ENCODE measurements at regions not wholly inside any gene's neighbourhood (a gene's known extent, or its start where the extent isn't known, plus 50 kb on each side); places are given as distances from the start of the nearest gene placed in this dataset.

DNA sequence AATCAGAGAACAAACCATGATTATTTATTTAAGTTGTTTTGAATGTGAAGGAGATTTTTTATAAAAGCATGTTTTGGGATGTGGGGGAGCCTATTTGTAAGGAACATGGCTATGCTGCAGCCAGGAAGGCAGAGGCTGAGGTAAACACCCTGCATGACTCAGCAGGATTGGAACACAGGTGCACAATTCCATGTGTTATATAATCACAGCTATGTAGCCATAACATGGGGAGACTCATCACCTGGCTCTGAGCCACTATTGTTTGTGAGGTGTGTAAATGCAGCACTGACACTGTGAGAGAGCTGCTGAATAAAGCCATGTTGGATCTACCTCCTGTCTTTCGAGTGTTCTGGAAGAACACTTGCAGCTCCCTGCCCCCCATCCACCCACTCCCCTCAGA lies 1009.8 kb downstream of the DNAH5 start:
- TF ChIP-seq ZC3H10 (CRISPR knock-in tag; IDR thresholded peaks at IDR 0.05) (no peak), ZNF565 (CRISPR knock-in tag; conservative IDR thresholded peaks at IDR 0.05; ENCODE audit: low read depth) (no peak), CSDC2 (CRISPR knock-in tag; IDR thresholded peaks at IDR 0.05) (no peak), GLIS3 (CRISPR knock-in tag; IDR thresholded peaks at IDR 0.05) (no peak), OSR1 (CRISPR knock-in tag; IDR thresholded peaks at IDR 0.05) (no peak), TCF4 (CRISPR knock-in tag; IDR thresholded peaks at IDR 0.05; ENCODE audit: borderline replicate concordance) (no peak), ISL1 (CRISPR knock-in tag; IDR thresholded peaks at IDR 0.05) (no peak), ZFP30 (CRISPR knock-in tag; IDR thresholded peaks at IDR 0.05) (no peak), ARNTL (CRISPR knock-in tag; IDR thresholded peaks at IDR 0.05; ENCODE audit: borderline replicate concordance, low read depth) (no peak), RARB (CRISPR knock-in tag; IDR thresholded peaks at IDR 0.05) (no peak), PPARA (CRISPR knock-in tag; IDR thresholded peaks at IDR 0.05; ENCODE audit: borderline replicate concordance) (no peak), SNAI2 (CRISPR knock-in tag; IDR thresholded peaks at IDR 0.05) (no peak), TOX (CRISPR knock-in tag; IDR thresholded peaks at IDR 0.05; ENCODE audit: borderline replicate concordance) (no peak), ZFP3 (CRISPR knock-in tag; IDR thresholded peaks at IDR 0.05) (no peak)
- TF ChIP-seq, protein P1, sequence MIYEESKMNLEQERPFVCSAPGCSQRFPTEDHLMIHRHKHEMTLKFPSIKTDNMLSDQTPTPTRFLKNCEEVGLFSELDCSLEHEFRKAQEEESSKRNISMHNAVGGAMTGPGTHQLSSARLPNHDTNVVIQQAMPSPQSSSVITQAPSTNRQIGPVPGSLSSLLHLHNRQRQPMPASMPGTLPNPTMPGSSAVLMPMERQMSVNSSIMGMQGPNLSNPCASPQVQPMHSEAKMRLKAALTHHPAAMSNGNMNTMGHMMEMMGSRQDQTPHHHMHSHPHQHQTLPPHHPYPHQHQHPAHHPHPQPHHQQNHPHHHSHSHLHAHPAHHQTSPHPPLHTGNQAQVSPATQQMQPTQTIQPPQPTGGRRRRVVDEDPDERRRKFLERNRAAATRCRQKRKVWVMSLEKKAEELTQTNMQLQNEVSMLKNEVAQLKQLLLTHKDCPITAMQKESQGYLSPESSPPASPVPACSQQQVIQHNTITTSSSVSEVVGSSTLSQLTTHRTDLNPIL (CRISPR knock-in tag; IDR thresholded peaks at IDR 0.05; ENCODE audit: low read depth): no peak
- TF ChIP-seq, protein P2, sequence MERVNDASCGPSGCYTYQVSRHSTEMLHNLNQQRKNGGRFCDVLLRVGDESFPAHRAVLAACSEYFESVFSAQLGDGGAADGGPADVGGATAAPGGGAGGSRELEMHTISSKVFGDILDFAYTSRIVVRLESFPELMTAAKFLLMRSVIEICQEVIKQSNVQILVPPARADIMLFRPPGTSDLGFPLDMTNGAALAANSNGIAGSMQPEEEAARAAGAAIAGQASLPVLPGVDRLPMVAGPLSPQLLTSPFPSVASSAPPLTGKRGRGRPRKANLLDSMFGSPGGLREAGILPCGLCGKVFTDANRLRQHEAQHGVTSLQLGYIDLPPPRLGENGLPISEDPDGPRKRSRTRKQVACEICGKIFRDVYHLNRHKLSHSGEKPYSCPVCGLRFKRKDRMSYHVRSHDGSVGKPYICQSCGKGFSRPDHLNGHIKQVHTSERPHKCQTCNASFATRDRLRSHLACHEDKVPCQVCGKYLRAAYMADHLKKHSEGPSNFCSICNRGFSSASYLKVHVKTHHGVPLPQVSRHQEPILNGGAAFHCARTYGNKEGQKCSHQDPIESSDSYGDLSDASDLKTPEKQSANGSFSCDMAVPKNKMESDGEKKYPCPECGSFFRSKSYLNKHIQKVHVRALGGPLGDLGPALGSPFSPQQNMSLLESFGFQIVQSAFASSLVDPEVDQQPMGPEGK (CRISPR knock-in tag; IDR thresholded peaks at IDR 0.05; ENCODE audit: borderline replicate concordance): no peak
- TF ChIP-seq, protein P3, sequence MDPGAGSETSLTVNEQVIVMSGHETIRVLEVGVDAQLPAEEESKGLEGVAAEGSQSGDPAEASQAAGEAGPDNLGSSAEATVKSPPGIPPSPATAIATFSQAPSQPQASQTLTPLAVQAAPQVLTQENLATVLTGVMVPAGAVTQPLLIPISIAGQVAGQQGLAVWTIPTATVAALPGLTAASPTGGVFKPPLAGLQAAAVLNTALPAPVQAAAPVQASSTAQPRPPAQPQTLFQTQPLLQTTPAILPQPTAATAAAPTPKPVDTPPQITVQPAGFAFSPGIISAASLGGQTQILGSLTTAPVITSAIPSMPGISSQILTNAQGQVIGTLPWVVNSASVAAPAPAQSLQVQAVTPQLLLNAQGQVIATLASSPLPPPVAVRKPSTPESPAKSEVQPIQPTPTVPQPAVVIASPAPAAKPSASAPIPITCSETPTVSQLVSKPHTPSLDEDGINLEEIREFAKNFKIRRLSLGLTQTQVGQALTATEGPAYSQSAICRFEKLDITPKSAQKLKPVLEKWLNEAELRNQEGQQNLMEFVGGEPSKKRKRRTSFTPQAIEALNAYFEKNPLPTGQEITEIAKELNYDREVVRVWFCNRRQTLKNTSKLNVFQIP (CRISPR knock-in tag; IDR thresholded peaks at IDR 0.05; ENCODE audit: borderline replicate concordance, low read depth): no peak
- TF ChIP-seq, protein P4, sequence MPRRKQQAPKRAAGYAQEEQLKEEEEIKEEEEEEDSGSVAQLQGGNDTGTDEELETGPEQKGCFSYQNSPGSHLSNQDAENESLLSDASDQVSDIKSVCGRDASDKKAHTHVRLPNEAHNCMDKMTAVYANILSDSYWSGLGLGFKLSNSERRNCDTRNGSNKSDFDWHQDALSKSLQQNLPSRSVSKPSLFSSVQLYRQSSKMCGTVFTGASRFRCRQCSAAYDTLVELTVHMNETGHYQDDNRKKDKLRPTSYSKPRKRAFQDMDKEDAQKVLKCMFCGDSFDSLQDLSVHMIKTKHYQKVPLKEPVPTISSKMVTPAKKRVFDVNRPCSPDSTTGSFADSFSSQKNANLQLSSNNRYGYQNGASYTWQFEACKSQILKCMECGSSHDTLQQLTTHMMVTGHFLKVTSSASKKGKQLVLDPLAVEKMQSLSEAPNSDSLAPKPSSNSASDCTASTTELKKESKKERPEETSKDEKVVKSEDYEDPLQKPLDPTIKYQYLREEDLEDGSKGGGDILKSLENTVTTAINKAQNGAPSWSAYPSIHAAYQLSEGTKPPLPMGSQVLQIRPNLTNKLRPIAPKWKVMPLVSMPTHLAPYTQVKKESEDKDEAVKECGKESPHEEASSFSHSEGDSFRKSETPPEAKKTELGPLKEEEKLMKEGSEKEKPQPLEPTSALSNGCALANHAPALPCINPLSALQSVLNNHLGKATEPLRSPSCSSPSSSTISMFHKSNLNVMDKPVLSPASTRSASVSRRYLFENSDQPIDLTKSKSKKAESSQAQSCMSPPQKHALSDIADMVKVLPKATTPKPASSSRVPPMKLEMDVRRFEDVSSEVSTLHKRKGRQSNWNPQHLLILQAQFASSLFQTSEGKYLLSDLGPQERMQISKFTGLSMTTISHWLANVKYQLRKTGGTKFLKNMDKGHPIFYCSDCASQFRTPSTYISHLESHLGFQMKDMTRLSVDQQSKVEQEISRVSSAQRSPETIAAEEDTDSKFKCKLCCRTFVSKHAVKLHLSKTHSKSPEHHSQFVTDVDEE (CRISPR knock-in tag; IDR thresholded peaks at IDR 0.05): no peak
- ATAC-seq: no peak

DNA sequence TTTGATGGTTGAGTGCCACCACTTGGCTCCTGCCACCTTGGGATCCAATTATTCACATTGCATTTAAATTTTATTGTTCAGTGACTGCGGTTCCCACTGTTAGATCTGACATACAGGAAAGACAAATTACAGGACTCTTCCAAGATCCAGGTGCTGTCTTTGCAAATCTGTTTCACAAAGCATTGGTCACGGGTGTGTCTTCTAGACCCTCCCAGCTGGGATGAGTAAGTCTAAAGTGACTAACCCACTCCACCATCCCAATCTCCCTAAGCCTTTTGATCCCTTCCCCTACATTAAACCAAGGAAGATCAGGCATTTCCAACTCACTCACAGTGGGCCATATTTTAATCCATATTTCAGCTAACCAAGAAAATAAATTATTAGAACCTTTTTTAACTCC lies 1016.3 kb upstream of the CTNND2 start:
- ATAC-seq: no peak
- TF ChIP-seq ZNF70 (CRISPR knock-in tag; IDR thresholded peaks at IDR 0.05) (no peak), SNAI2 (CRISPR knock-in tag; IDR thresholded peaks at IDR 0.05) (no peak), BACH2 (CRISPR knock-in tag; IDR thresholded peaks at IDR 0.05; ENCODE audit: borderline replicate concordance) (no peak), PPARA (CRISPR knock-in tag; IDR thresholded peaks at IDR 0.05; ENCODE audit: borderline replicate concordance) (no peak)
- TF ChIP-seq, protein P5, sequence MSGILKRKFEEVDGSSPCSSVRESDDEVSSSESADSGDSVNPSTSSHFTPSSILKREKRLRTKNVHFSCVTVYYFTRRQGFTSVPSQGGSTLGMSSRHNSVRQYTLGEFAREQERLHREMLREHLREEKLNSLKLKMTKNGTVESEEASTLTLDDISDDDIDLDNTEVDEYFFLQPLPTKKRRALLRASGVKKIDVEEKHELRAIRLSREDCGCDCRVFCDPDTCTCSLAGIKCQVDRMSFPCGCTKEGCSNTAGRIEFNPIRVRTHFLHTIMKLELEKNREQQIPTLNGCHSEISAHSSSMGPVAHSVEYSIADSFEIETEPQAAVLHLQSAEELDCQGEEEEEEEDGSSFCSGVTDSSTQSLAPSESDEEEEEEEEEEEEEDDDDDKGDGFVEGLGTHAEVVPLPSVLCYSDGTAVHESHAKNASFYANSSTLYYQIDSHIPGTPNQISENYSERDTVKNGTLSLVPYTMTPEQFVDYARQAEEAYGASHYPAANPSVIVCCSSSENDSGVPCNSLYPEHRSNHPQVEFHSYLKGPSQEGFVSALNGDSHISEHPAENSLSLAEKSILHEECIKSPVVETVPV (CRISPR knock-in tag; IDR thresholded peaks at IDR 0.05): no peak

DNA sequence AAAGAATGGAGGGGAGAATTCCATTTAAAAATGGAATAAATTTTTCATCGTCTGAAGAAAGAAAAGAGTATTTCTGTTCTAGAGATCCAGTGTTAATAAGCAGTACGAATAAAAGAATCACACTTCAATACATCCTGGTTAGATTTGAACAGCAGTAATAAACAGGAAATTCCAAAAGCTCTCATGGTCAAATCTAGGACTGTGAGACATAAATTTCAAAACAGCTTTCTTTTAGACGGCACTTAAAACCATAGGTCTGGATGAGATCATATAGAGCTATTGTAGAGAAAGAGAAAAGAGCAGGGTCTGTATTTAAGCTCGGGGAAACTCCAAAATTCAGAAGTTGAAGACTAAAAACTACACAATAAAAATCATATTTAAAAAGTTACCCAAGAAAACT lies 1006.9 kb upstream of the CTNND2 start:
- no peak for ATAC-seq
- no peak for TF ChIP-seq ZFP30 (CRISPR knock-in tag; IDR thresholded peaks at IDR 0.05)
- TF ChIP-seq, protein P1 (CRISPR knock-in tag; IDR thresholded peaks at IDR 0.05; ENCODE audit: low read depth): no peak
- no peak for TF ChIP-seq ZNF8 (CRISPR knock-in tag; IDR thresholded peaks at IDR 0.05)
- TF ChIP-seq RARB (CRISPR knock-in tag; IDR thresholded peaks at IDR 0.05): no peak
- TF ChIP-seq BACH2 (CRISPR knock-in tag; IDR thresholded peaks at IDR 0.05; ENCODE audit: borderline replicate concordance): no peak
- TF ChIP-seq CSDC2 (CRISPR knock-in tag; IDR thresholded peaks at IDR 0.05): no peak
- no peak for TF ChIP-seq ISL1 (CRISPR knock-in tag; IDR thresholded peaks at IDR 0.05)
- TF ChIP-seq, protein P4 (CRISPR knock-in tag; IDR thresholded peaks at IDR 0.05): no peak
- TF ChIP-seq ARNTL (CRISPR knock-in tag; IDR thresholded peaks at IDR 0.05; ENCODE audit: borderline replicate concordance, low read depth): no peak
- TF ChIP-seq, protein P2 (CRISPR knock-in tag; IDR thresholded peaks at IDR 0.05; ENCODE audit: borderline replicate concordance): no peak
- no peak for TF ChIP-seq PPARA (CRISPR knock-in tag; IDR thresholded peaks at IDR 0.05; ENCODE audit: borderline replicate concordance)
- TF ChIP-seq TCF4 (CRISPR knock-in tag; IDR thresholded peaks at IDR 0.05; ENCODE audit: borderline replicate concordance): no peak

All from SK-N-SH treated with all-trans-retinoic acid at 6 μM for 48 hours (cell line).